Renal cortical epithelial cell (primary cell): ENCODE measurements at regions not wholly inside any gene's neighbourhood (a gene's known extent, or its start where the extent isn't known, plus 50 kb on each side); places are given as distances from the start of the nearest gene placed in this dataset.

ENCODE experiments used
- DNase-seq: peaks from one replicate; pipeline ENCODE4 v3.0.0-alpha.2; 2011; ENCODE audit warnings: low read depth

DNA sequence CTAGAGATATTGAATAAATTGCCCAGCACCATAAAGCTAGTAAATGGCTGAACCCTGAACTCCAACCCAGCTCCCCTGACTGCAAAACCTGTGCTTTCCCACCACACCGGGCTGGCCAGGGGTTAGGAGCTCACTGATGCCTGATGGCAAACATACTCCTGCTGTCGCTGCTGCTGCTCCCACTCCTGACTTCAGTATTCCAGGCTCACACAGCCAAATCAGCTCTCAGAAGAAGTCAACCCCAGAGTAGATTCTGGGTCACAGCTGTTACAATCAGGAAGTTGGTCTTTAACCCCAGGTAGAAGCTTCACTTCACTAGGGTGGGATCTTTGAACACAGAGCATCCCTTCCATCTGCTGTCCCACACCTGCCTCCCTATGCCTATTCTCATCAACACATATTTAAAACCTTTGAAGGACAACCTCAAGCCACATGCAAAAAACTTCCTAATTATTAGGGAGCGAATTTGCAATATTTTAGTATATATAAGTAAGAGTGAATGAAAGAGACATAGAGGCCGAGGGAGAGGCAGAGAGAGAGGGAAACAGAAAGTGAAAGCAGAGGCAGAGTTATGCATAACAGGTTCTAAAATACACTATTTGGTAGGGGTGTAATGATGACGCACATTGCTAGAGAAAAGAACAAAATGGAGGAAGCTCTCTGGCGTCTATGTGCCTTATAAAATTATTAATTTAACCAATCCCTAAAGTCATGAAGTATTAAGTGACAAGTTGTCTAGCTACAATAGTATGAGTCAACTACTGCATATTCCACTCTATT, 99.4 kb upstream of the SERP2 start:
- DNase-seq, result peak; percentile 60

DNA sequence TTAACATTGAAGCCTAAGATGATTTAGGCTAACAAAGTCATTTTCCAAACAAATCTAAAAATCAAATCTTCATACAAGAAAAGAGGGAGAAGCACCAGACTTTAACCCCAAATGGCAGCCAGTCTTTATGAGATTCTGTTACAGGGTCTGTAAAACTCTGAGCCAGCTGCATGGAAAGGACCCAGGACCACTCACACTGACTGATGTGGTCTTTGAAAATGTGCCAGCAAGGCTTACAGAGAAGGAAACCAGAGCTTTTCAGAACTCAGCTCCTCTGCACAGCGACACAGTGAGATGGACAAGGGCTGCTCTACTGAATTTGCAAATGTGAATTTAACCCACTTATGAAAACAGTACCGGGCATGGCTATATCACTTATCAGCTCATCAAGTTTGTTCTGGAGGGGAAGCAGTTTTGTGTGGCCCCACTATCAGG, 98.8 kb upstream of the SERP2 start:
- no peak for DNase-seq

DNA sequence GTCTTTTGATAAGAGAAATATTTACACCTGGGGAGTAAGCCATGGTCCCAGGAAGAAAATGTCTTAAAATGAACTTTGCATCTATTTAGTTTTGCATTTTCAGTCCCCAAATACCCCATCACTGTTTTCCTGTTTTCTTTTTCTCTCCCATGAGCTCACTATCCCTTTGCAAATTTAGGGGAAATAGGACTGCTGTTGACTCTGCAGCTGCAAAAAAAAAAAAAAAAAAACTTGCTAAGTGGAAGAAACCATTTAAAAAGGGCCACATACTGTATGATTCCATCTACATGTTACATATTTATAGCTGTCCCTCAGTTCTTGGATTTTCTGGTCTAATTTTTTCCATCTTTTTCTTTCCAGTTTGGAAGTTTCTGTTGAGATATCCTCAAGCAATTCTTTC, 98.2 kb upstream of the SERP2 start:
- no peak for DNase-seq

DNA sequence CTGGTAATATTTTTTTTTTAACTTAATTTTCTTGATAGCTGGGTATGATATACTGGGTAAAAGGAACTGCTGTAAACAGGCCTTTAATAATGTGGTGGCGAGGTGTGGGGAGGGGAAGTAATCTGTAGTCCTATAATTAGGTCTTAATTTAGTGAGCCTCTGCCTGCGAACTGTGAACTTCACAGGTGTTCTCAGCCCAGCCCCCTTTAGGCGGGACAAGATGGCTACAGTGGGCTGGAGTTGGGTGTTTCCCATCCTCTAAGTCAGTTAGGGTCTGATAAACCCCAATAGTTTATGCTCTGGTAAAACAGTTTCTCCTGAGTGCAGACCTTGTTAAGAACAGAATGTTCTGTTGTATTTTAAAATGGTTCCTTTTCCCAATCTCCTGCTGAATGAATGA, 97.6 kb upstream of the SERP2 start:
- no peak for DNase-seq

DNA sequence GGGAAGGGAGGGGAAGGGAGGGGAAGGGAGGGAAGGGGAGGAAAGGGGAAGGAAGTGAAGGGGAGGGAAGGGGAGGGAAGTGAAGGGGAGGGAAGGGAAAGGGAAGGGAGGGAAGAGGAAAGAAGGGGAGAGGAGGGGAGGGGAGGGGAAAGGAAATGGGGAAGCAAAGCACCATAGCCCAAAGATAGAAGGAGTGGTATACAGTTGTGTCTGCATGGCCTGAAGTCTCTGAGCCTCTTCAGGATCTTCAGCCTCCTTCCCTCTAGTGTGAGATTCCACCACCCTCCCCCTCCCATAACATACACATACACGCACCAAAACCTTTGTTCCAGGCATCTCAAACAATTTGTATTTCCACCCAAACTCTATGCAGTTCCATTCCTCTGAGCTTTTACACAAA, 96.2 kb upstream of the SERP2 start:
- DNase-seq, result no peak

DNA sequence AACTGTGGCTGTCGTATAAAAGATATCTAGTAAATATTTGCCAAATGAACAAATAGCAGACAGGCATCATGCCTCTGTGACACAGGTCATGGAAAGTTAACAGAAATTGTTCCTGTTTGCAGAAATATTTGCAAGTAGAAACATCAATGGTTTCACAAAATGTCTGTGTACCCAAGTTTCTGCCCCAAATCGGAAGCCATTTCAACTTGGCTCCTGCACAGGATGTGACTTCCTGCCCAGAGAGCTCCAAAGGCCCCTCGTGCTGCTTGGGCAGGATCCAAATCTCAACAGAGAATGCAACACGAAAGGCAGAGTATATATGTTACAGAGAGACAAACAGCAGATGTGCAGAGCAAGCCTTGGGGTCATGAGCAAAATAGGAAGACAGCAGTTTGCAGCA, 95.5 kb upstream of the SERP2 start:
- no peak for DNase-seq

DNA sequence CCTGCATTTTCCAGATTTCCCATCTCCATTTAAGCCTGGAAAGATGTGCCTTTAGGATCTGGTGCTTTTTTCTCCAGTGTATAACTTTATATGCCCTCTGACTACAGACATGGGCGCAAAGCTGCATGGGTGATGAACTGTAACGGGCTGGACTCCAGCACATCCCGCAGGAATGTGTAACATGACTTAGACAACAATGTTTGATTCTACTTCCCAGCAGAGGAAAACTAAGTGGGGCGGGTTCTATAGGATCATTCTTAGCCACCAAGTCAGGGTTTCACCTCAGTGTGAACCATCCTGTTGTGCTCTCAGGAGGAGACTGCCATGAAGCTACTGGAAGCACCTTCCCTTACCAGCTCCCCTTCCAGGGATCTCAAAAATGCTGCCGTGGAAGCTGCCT, 93.2 kb upstream of the SERP2 start:
- peak; percentile 89 for DNase-seq

DNA sequence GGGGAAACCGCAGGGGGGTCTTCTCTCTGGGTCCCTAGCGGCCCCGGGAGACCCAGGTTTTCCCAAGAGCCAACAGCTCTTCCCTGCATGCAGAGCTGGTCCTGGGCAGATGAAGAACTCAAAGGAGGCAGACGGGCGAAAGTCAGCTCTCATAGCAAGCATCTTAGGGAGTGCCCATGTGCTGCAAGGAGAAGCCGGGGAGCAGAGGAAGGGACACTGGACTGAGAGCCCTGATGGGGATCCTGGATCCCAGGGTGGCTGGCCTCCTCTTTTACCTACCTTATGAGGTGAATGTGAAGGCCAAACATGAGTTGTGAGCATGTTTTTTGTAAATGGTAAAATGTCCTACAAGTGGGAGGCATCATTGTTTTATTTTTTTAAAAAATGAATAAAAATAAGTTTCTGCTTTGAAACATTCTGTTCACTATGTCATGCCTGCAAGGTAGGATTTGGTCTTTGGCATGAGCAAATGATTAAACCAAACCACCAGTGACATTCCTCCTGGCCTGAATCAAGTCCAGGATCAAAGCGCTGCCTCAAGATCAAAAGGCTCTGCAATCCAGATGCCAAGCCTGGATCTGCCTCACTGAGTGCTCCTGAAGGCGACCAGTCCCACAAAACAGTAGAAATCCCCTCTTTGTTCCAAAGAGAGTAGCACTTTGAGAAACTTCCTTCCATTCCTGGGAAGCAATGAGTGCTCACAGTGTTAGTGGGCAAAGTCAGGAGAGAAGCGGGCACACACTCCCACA, 92.2 kb upstream of the SERP2 start:
- DNase-seq, result peak; percentile 98

DNA sequence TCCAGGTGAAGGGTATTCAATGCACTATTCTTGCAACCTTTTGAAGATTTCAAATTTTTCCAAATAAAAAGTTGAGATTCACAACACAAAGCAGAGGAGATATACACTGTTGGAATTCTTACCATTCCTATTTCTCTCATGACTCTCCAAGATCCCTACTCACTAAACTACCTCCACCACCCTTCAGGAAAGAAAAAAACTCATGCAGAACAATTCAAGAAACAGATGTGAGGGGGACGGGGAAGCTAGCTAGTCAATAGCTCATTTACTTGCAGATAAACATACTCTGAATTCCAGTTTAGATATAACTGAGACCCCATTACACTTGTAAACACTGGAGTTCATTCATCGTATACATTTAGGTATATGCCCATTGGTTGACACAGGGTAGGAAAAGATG, 90.0 kb upstream of the SERP2 start:
- no peak for DNase-seq

DNA sequence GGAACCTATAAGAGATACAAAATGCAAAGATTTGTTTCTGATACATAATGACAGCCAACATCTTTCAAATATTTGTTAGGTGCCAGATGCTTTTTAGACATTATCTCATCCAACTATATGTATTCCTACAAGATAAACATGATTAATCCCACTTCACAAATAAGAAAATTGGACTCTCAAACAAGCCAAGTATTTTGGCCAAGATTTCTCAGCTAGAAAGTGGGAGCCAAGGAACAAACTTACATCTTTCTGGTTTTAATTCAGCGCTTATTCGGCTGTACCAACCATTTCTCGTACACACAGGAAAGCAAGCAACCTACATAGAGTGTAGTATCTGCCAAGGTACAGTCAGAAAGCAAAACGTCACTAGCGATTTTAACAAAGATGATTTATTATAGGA, 85.7 kb upstream of the SERP2 start:
- DNase-seq, result no peak

DNA sequence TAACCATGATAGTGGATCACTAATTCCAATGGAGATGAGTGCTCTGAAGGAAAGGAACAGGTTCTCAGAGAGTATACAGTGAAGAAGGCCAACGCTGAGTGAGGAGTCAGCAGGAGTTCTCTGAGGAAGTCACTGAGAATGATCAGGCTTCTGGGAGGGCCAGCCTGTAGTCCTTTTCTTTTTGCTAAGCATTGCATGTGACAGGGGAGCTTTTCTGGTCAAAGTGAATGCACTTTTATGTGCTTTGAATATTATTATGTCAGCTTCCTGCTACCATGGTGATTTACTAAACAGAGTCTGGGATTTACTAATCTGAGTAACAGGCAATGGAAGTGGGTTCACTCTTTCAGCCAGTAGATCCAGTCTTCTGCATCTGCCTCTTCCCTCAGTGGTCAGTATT, 81.1 kb upstream of the SERP2 start:
- peak; percentile 43 for DNase-seq

DNA sequence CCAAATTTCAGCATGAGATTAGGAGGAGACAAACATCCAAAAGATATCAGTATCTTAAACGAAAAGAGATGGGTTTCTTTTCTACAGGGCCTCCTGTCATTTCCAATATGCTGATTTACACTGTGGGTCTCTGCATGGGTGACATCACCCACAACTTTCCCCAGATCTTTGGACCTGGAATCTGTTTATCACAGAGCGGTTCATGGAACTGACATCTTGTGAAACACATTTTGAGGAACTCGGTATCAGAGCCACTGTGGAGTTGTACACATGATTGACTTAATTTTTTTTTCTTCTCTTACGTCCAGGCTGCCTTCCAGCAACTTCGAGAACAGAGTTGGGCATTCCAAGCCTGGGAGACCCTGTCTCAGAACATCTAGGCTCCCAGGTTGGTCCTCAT, 80.2 kb upstream of the SERP2 start:
- DNase-seq, result no peak

DNA sequence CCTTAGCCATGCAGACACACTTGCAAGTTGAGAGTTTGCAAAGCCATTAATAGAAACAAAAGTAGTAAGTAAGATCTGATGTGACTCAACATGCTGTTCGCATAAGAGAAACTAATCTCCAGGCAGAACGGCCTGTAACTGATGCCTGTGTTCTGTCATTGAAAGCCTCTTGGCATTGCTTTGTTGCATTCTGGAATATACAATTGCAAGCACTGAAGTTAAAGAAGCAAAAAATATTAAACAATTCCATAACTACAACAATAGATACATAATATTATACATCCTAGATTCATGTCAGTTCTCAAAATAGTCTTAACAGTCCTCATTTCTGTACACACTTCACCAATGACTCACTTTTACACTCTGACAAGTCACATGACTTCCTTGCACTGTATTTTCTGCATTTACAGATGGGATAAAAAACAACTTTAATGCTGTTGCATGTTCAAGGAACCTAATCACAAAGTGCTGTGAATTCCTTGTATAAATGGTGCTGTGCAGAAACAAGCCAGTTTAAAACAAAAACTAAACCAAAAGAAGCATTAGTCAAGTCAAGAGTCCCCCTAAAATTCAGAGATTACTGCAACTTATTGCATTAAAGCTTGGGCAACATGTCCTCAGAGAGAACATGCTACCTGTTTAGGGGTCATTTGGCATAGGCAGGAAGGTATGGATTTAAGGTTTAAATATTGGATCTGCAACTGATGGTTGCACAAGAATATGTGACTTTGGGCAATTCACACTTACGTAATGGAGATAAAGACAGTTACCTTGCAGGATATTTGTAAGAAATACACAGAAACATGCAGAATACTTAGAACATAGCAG, 79.5 kb upstream of the SERP2 start:
- DNase-seq, result peak; percentile 61

DNA sequence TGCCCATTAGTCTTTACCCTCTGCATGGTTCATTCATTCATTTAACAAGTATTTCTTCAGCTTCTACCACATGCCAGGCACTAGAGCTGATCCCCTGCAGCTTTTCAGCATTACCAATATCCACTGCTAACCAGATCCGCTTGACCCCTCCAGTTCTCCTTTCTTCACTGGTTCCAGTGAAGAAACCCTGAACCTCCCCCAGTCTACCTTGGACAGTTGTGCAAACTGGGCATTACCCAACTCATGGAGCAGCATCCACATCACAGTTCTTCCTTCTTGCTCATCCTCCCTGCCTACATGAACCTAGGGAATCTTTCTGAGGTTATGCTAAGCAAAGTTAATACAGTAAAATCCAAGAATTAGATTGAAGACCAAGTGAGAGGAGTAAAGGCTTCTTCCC, 78.7 kb upstream of the SERP2 start:
- no peak for DNase-seq

DNA sequence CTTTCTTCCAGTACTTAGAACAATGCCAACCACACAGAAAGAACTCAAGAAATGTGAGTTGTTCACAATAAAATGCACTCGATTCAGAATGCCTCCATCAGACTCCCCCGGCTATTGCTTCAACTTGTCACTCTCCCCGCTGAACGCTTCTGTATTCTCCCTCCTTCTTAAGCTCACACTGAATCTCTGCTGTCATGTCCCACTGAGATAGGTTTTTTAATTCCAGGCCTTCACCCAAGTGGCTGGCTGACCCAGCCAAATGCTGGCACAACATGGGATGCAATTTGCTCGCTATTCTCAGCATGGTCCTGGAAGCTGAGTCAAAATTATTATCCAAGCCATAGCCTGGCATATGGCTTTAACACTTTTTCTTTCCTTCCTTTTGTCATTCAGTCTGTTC, 76.8 kb upstream of the SERP2 start:
- no peak for DNase-seq

DNA sequence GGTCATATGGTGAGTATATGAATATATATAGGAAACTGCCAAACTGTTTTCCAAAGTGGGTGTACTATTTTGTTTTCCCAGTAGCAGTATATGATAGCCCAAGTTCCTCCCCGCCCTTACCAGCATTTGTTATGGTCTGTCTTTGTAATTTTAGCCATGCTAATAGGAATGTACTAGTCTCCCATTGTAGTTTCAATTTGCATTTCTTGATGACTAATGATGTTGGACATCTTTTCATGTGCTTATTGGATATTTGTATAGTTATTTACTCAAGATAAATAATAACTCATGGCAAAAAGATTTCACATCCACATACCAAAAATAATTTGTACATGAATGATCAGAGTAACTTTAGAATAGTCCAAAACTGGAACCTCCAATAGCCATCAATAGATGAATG, 75.3 kb upstream of the SERP2 start:
- DNase-seq, result no peak

DNA sequence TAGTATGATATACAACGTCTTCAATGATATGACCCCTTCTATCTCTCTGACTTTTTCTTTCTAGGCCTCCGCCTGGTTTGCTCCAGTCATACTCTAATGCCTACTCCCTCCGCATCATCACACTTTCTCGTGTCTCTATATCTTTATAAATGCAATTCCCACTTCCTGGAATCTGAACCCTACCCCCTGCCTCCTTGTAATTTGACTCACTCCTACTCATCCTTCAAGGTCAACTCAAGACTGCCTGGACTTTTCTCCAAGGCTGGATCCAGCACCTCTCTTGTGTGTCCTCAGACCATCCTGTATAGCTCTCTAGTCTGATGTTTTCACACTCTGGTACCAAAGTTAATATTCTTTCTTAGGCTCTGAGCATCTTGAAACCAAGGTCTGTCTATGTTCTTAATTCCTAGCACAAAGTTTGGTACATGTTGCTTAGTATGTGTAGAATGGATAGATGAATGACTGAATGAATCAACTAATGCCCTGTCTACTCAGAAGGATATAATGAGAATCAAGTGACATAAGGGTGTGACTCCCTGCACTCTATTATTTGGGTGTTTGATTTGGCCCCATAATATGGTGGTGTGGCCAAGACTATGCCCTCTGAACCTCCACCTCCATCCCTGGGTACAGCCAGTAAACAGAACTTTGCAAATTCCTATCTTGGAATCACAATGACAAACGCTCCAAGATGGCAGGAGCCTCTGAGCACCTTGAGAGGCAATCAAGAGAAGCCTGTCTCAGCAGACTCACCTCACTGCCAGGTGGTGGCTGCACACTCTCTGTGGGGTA, 74.3 kb upstream of the SERP2 start:
- DNase-seq, result no peak

DNA sequence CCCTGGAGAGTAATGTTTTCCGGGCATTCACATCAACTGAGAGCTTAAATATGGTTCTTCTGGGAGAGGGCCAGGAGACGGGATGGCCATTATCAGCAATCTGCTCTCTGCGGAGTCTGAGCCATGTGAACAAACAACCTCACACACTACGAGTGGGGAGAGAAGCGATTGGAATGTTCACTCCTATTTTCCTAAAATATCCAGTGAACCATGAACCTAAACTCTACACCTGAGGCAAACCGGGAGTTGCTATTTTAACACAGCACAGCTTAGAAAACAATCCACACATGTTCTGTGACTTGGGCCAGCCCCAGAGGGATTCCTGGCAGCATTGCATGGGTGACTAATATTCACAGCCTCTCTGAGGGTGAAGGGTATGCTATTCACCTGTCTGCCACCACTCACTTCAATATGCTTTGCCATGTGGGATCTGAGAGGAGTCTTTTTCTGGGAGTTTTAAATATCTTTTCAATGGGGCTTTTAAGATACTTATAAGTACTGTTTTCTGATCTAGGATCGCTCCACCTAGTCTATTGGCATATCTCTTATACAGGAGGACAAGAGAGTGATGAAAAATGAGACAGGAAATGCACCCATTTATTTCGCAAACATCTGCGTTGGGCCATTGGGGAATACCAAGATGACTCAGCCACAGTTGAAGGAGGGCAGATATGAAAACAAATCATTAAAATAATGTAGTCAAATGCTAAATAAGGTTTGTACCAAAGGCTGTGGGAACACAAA, 72.6 kb upstream of the SERP2 start:
- peak; percentile 99 for DNase-seq

DNA sequence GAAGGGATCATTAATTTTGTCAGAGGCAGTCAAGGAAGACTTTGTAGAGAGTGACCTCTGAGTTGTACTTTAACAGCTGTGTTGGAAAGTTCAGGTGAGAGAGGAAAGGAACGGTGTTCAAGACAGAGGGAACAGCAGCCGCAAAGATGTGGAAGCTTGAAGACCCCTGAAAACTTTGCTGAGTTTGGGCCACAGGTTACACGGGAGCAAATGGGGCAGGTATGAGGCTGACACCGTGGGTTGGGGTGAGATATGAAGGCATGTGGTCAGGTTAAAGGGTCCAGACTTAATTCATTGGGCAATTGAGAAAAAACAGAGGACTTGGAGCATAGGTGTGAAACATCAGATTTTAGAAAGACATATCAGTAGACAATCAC, 72.0 kb upstream of the SERP2 start:
- DNase-seq, result no peak

DNA sequence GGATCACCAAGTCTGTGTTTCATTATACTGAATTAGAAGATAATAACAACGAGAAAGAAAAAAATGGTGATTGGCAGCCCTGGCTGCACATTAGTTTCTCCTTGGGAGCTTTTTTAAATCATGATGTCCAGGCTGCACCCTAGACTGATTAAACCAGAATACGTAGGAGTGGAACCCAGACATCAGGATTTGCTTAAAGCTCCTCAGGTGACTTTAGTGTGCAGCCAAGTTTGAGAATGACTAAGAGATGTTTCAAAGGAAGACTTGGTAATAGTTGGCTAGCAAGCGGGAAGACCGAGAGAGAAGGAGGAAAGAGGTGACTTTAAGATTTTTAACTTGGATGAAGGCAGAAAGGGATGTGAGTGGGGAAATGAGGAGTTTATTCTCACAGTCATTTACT, 71.4 kb upstream of the SERP2 start:
- DNase-seq, result peak; percentile 49

DNA sequence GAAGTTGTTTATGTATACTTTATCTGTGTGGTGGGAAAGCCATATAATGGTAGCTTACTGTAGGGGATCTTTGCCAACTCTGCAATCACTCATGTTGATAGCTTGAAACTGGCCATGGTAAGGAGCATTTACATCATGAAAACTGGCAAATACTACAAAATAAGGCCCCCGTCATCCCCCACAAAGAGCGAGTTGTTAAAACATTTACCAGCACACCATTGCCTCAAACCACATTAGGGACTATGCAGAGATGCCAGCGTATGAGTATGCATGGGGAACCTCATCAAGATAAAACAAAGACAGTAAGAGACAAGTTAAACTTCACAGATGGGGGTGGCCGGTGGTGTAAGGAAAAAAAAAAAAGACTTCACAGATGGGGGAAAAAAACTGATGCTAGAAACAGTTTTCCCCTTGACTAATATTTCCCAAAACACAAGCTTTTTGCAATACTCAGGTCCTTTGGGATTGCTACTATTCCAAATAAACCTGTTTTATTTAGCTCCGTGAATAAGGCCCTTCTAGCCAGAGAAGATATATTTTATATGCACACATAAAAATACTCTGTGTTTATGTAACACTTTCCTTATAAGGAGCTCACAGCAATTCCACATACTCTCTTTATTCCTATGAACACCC, 70.6 kb upstream of the SERP2 start:
- DNase-seq, result no peak
